Choroid plexus epithelial cell (primary cell): ENCODE measurements at regions not wholly inside any gene's neighbourhood (a gene's known extent, or its start where the extent isn't known, plus 50 kb on each side); places are given as distances from the start of the nearest gene placed in this dataset.

Source experiments
- DNase-seq: peaks from one replicate; pipeline ENCODE4 v3.0.0-alpha.2; 2010; ENCODE audit warnings: low read depth
- H3K4me3 ChIP-seq: 2 replicates; pipeline ENCODE4 v1.5.1; 2011; ENCODE audit warnings: low read depth, mild to moderate bottlenecking, control low read depth, low read length, moderate library complexity
- TF ChIP-seq, protein P1 (sequence below): conservative IDR thresholded peaks from 2 replicates; pipeline ENCODE4 v1.5.1; 2011; ENCODE audit warnings: low read depth, mild to moderate bottlenecking, control low read depth, inconsistent platforms, low read length, moderate library complexity

GRCh38 chr17:34770586-34770985, 190.7 kb downstream of the CCT6B start:
- no peak overlapping the region for H3K4me3 ChIP-seq
- DNase-seq = no peak
- TF ChIP-seq, protein P1, sequence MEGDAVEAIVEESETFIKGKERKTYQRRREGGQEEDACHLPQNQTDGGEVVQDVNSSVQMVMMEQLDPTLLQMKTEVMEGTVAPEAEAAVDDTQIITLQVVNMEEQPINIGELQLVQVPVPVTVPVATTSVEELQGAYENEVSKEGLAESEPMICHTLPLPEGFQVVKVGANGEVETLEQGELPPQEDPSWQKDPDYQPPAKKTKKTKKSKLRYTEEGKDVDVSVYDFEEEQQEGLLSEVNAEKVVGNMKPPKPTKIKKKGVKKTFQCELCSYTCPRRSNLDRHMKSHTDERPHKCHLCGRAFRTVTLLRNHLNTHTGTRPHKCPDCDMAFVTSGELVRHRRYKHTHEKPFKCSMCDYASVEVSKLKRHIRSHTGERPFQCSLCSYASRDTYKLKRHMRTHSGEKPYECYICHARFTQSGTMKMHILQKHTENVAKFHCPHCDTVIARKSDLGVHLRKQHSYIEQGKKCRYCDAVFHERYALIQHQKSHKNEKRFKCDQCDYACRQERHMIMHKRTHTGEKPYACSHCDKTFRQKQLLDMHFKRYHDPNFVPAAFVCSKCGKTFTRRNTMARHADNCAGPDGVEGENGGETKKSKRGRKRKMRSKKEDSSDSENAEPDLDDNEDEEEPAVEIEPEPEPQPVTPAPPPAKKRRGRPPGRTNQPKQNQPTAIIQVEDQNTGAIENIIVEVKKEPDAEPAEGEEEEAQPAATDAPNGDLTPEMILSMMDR = no peak

- DNase-seq = no peak
- TF ChIP-seq, protein P1 = no peak
- no peak overlapping the region for H3K4me3 ChIP-seq
These were observed 190.5 kb downstream of the TMEM132E start for GRCh38 chr17:34769899-34770298.

- TF ChIP-seq, protein P1 = no peak
- no peak overlapping the region for H3K4me3 ChIP-seq
- DNase-seq = no peak
These were observed 189.7 kb downstream of the TMEM132E start for GRCh38 chr17:34769049-34769448.

DNA sequence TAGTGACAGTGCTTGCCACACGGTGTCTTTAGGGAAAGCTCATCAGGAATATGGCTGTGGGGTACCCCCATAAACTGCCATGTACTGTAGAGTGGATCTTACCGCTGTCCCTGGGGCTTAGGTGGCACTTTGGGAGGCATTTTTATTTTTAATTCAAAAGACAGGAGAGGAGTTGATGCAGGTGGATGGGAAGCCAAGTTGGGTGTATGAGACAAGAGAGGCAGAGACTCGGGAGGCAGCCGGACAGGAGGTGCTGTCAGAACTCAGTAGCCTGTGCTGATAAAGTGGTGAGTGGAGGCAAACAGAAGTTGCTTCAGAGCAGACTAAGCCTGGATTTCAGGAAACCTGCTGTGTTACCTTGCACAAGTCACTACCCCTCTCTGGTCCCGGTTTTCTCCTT, 185.9 kb downstream of the TMEM132E start:
- TF ChIP-seq, protein P1 = no peak
- no peak for DNase-seq
- H3K4me3 ChIP-seq = no peak overlapping the region

- H3K4me3 ChIP-seq = no peak overlapping the region
- no peak for DNase-seq
- TF ChIP-seq, protein P1 = no peak
These were observed 185.3 kb downstream of the TMEM132E start for GRCh38 chr17:34764716-34765115.

- DNase-seq = no peak
- TF ChIP-seq, protein P1 = no peak
- H3K4me3 ChIP-seq = no peak overlapping the region
These were observed 184.6 kb downstream of the TMEM132E start for GRCh38 chr17:34763728-34764665.

DNA sequence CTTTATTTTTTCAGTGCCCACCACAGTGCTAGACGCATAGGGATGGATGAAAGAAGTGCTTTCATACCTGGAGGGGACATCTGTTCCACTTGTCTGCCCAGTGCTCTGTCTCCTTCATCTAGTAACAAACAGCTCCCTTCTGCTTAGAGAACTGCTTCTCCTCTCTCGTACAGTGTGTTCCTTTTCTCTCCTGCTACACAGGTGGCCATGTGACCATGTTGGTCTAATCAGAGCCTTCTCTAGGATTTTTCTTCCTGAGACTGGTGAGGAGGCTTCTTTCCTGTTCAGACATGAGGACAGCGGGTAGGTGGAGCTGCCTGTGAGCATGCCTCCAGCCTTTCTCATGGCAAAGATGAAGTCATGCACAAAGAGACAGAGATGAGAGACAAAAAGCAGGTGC, 182.7 kb downstream of the TMEM132E start:
- no peak overlapping the region for H3K4me3 ChIP-seq
- DNase-seq = no peak
- TF ChIP-seq, protein P1 = no peak
